NCI-H2171 treated with DMSO at 0.1 percent for 48 hours (cell line): ENCODE measurements at regions not wholly inside any gene's neighbourhood (a gene's known extent, or its start where the extent isn't known, plus 50 kb on each side); places are given as distances from the start of the nearest gene placed in this dataset.
"Not testable (repeated sequence)": the region's sequence is repeated elsewhere in the genome, so short reads cannot be mapped to it uniquely, and the experiment has no call there.

ENCODE experiments used
- DNase-seq: peaks from one replicate; lab custom pipeline; 2025; lab: John Stamatoyannopoulos, UW

DNA sequence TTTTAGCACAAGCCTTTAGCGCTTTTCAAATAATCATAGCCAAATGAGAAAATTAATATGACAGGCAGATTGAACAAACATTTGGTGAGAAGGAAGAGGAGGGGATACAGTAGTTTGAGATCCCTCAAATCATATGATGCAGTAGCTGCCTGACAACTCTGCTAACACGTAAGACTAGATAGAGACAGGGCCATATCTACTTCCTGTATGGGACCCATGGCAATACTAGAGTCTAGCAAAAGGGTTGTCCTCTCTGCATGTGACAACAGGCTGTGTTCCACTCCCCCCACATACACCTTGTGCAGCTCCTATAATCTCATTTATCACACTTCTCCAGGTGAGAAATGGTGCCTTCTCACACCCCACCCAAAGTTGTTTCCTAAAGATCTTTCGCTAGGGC is 106.3 kb upstream of the NBPF26 start:
- not testable (repeated sequence) for DNase-seq

DNA sequence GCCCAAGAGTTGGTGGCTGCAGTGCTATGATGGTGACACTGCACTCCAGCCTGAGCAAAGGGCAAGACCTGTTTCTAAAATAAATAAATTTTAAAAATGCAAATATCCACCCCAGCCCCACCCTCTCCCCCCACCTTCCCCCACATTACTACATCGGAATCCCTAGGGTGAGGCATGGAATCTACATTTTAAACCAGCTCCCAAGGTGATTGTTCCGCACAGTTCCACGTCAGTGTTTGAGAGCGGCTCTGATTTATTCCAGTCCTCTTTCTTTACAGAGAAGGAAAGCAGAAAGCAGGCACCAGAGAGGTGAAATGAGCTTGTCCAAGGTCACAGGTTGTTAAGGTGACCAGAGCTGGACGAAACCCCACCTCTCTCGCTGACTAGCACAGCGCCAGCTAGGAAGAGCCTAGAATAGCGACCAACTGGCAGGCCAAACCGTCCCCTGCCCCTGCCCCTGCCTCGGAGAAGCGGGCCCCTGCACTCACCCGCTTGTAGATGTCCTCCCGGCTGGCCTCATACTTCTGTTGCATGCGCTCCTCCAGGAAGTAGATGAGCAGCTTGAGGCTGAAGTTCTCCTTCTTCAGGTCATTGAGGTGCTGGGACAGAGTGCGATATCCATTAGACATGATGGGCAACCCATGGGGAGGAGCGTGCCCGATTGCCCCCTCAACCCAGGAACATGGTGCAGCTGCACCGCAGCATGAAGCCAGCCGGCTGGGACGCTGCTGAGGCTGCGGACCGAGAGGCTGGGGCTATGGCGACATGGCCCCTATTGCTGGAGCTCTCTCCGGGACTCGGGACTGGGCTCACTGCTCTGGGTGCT is 103.7 kb upstream of the NBPF26 start:
- DNase-seq: not testable (repeated sequence)

DNA sequence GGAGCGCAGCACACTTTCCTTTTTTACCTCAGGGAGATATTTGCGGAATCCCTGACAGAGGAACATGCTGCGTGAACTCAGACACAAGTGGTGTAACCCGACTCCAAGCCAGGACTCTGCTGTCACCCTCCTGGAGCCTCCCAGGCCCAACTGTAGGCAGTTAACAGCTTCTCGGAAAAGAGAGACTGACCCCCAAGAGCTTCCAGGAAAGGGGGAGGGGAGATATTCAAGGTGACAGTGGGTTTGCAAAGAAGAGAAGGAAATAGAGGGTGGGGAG is 103.1 kb upstream of the NBPF26 start:
- not testable (repeated sequence) for DNase-seq

DNA sequence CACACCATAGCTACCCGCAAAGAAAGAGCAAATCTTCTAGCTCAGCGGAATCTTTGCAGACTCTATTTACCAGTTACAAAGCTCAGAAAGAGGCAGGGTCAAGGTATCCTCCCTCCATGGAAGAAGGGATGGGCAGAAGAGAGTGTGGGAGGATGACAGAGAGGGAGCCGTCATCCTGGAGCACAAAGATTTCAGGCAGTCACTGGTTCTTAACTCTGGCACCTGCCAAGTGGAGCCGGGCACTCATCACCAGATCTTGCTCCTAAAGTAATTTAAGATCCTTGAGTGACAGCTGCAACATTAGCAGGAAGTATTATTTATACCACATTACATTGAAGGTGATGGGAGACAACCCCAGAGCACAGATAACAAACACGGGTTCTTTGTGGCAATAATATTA is 102.5 kb upstream of the NBPF26 start:
- not testable (repeated sequence) for DNase-seq

DNA sequence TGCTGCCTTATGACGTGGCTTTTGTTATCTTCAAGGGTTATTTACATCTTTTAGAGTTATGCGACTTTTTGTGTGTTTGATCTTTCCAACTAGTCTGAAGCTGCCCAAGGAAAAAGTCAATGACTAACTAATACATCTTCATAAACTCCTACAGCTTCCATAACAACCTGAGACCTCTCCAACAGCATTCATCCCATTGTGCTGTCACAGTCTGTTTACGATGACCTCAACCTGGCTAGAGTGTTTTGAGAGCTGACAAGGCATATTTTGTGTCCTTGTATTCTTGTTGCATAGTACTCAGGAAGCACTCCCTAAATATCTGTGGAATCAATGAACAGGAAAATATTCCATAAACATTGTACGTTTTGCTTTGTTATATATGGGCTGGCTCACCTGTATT is 100.2 kb upstream of the NBPF26 start:
- not testable (repeated sequence) for DNase-seq

DNA sequence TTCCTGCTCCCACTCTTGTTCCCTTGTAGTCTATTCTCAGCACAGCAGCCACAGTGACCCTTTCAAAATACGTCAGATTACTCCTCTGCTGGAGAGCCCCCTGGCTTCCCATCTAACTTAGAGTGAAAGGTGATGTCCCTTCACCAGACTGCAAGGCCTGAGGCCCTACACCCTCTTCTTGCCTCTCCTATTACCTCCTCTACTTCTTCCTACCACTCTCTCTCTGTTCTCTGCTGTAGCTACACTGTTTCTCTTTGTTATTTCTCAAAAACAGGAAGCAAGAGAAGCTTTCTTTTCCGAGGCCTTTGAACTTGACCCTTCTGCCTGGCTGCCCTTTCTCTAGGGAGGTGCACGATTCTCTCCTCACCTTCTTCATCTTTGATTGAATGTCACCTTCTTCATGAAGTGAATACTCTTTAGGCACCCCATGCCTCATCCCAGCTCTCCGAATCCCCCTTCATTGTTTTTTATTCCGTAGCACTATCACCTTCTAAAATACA is 99.1 kb upstream of the NBPF26 start:
- not testable (repeated sequence) for DNase-seq

DNA sequence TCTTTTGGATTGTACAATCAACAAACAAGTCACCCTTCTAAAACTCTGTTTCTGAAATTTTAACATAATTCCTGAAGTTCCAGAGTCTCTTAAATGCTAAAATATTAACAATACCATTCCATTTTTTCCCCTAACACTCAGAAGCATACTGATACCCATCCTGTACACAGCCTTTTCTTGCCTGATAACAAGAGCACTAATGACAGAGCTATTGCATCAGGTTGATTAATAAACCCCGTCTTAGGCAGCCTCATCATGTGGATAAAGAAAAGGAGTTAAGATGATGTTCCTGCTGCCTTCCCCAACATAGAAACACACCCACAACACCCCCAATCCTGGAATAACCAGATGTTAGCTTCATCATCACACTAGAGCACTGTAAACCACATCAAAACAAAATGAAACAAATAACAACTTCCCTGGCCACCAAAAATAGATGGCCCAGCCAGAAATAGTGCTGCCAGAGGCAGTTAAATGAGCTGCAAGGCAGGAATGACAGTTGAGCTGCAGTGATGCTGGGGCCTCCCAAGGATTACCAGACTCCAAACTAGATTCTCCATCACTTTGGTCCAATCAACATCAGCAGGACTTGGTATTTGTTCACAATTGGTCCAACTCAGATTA is 93.8 kb upstream of the NBPF26 start:
- DNase-seq: not testable (repeated sequence)

DNA sequence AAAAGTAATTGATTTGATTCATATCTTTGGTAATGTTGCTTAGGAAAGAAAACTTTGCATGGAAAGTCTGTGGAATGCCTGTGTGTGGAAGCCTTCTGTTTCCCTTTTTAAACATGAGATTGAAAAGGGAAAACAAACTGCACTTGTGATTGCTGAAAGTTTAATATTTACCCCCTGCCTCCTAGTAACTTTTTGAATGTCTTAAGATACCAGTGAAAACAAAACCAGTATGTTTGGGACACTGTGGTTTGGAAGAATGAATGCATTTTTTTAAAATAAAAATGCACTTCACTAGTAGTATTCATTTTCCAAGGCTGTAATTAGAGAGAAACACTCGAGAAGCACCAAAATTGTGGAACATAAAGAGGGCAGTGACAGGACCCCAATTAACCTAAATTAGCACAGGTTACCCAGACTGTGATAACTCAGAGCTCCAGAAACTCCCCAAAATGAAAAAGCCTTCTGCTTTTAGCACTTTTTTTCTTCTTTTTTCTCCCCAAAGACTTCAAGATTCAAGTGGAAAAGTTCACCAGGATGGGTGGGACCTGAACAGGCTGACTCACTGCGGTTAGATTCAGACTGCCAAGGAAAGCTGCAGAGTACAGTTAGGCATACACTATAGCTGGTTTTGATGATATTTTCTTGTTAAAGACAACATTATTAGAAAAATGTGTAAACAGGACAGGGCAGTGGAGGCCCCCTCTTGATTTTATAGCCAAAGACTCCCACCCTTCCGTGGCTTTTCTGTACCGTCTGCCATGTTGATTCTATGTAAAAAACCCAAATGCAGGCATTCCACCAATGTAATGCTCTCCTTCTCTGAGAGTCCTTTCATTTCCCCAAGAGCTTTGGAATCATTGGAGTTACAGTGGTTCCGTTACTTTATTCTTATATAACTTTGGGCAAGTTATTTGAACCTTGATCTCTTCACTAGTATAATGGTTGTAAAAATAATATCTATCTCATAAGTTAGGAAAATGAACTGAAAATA is 88.6 kb upstream of the NBPF26 start:
- not testable (repeated sequence) for DNase-seq

DNA sequence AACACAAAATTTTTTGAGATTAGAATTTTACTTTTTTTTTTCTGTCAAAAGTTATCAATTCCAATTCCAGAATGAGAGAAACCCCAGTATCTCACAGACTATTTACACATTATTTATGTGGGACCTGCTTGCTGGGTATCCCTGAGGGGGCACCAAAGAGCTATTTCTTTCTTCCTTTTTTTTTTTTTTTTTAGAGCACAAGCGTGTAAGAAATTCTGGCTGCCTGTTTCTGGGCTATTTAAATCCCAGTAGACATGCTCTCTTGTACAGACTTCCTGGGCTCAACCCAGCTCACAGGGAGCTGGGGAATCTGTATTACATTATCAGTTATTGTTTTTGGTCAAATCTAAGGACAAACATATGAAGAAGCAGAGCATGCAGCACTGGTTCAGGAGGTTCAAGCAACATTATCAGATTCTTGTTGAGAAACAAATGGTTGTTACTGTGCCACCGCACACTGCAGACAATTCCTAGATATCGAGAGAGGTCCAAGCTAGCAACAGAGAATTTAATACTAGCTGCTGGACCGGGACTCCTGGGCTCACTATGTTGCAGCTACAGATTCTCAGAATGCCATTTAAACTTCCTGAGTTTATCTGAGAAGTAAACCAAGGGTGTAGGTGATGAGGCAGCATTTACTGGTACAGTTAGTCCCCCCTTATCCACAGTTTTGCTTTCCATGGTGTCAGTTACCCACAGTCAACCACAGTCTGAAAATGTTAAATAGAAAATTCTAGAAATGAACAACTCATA is 83.3 kb upstream of the NBPF26 start:
- not testable (repeated sequence) for DNase-seq

DNA sequence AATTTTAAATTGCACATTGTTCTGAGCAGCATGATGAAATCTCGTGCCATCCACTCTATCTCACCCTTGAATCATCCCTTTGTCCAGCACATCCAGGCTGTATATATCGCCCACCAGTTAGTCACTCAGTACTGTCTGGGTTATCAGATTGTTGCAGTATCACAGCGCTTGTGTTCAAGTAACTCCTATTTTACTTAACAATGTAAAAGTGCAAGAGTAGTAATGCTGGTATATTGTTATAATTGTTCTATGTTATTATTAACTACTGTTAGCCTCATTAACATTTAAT is 82.8 kb upstream of the NBPF26 start:
- DNase-seq: not testable (repeated sequence)

DNA sequence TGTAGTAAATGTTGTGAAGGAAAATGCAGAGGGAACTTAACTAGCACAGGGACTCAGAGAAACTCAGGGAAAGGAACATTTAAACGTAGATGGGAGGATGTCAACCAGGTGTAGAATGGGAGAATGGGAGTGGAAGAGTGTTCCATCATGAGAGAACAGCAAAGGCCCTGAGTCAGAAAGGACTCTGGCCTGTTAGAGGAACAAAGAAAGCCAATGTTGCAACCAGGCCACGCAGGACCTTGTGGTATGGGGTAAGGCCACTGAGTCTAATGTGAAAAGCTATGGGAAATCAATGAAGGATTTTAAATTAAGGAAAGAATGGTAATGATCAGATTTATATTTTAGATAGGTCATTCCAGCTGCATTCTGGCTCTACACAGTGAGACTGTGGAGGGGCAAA is 76.6 kb upstream of the NBPF26 start:
- not testable (repeated sequence) for DNase-seq

DNA sequence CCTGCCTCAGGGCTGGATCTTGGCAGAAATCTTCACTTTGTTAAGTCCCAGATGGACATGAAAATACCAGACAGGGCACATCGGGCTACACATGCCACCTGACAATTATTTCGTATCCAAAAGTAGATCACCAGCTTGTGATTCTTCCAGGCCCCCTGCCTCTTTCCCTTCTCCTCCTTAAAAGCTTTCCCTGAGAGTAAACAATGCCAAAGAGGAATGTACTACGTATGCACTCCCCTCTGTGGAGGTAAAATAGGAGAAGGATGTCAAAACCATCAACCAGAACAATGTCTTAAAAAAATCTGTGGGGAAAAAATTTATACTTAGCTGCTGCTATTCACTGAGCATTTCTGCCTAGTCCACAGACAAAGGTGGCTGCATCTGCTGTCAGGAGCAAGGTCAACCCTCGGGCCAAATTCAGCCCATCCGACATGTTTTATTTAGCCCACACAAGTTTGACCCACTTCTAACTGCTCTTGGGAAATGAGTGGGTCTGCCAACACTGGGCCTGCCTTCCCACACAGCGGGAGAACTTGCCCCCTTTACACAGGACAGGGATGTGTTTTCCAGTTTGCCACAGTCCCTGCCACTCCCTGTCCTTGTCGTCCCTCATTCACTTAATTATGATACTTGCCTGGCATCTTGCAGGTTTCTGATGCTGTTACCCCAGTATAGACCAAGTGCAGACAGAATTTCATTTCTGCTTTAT is 74.7 kb upstream of the NBPF26 start:
- DNase-seq: not testable (repeated sequence)

DNA sequence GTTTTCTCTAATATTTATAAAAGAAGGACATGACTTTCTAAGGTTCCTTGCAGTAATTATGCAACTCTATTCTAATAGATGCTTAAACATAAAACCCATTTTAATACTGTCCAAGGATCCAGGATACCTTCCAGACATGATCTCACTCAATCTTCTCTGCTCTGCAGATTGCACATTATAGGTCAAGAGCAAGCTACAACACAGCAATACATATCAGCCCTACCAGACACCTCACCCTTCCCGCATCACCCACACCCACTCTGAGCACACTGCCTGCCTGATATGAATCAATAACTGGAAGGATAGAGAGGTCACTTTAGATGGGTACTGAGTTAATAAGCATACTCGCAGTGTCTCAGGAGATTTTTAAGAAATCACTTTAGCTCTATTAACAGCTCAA is 74.0 kb upstream of the NBPF26 start:
- not testable (repeated sequence) for DNase-seq

DNA sequence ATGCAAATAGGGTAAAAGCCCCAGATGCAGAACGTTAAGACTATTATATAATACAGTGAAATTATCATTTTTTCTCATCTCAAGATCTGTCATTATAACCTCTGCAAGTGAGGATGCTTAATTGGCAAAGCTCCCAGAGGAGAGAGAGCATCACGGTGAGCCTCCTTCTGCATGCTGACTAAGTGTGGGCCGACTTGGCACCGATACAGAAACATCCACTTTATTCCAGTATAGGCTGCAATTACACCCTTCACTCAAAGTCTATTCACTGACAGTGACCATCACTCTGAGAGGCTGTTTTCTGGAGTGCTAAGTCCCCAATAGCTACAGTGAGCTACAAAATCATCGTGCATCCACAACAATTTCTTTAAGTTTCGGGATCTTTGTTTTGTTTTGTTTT is 69.6 kb upstream of the NBPF26 start:
- not testable (repeated sequence) for DNase-seq

DNA sequence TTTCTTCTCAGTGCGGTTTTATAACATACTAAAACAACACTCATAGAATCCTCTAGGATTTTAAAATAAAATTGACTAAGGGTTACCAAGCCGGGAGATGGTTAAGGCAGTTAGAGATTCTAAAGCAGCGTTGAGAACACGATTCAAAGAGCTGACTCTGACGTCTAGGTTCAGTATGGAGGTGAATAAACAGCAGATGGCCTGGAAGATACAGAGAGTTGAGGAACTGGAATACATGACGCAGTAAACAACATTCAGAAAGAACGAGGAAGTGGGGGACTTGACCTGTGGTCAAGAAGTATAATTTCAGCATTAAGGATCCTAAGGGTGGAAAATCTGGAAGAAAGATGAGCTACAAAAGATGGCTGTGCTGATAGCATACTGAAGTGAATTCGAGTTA is 68.4 kb upstream of the NBPF26 start:
- DNase-seq: not testable (repeated sequence)

DNA sequence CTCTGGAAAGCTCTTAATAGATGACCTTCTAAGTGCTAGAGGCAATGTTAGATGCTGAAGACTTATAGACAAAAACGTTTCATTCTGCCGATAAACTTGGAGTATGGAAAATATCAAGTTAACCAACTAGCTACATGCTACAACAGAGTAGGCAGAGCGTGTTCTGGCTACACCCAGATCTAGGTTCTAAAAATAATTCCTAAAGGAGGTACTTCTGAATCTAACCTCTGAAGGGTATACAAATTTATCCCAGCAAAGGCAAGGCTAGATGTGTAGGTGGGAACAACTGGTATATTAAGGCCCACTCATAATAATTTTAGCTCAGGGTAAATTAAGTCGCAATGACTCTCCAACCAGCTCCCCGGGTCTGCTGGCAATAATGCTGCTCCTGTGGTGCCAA is 67.6 kb upstream of the NBPF26 start:
- not testable (repeated sequence) for DNase-seq

DNA sequence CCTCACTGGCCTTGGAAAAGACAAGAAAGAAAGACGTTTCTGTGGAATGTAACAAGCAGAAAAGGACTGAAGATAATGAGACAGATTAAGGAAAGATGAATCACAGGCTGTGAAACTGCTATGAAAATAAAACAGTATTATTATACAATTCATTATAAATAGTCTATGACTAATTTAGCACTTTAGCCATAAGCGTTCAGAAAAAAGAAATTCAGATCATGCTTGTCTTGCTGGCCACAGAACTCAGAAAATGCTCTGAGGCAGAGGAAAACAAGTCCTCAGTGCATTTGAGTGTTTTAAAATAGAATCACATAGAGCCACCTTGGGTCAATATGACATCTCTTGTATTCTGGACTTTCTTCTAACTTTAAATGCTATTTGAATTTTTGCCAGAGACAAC is 65.9 kb upstream of the NBPF26 start:
- not testable (repeated sequence) for DNase-seq

DNA sequence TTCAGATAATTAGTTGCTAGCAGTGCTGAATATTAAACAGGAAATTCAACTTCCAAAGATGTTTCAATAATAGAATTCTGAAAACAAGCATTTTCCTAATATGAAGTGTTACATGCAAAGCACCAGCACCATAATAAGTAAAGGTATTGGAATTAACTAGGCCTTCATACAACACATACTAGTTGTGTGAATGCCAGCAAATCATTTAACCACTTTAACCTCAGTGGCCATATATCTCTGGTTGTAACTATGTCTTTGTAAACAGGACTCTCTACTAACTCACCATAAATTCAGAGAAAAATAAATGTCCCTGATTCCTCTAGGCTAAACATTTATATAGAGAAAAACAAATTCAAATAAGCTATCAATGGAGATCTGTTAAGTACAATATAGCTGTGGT is 65.1 kb upstream of the NBPF26 start:
- DNase-seq: not testable (repeated sequence)

DNA sequence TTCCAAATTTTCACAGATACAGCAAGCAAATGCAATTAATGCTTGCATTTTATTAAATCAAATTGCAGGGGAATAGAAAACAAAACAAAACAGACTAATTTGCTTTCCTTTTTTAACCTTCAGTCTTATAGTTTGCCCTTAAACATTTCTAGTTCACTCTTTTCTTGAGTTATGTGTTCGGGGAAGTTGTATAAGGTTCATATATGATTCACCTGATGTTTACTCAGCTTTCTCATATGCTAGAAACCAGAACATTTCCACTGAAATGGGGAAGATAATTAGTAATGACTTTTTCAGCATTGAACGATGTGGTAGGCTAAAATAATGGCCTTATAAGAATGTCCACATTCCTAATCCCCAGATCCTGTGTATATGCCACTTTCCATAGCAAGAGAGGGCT is 64.6 kb upstream of the NBPF26 start:
- not testable (repeated sequence) for DNase-seq

DNA sequence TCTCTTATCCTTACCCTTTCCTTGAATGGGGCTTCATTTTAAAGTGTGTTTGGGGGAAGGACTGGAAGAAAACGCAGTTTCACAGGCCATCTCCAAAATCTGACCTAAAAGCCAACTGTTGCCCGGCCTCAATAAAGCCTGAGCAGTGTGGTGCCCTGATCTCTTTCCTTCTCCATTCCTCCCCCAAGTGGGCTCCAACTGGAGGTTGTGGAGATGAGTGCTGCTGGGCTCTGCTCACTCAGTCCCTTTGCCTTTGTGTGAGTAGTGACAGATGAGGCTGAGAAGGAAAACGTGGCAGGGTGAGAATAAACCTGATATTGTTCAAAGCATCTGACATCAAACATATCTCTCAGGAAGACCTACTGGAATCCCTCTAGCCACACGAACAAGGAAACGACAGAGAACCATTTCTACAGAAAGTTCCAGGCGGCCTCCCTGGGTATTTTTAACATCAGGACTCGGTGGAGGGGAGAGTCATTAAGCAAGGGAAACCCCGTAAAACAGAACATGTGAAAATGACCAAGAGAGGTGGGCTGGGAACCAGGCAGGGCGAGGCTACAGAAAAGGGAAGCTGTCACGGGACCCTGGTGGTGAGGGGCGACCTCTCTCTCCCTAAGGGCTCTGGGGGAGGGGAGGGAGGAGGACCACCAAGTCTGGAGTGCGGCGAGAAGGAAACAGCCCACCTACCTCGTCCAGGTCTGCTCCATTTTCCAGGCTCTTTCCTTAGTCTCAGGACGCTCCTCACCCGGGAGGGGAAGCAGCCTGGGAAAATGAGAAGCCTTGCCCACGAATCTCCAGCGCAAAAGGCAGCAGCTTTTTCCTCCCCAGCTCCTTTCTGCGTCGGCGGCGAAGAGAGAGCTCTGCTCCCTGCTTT is 59.1 kb upstream of the NBPF26 start:
- DNase-seq: not testable (repeated sequence)
